ENCODE measurements at regions not wholly inside any gene's neighbourhood (a gene's known extent, or its start where the extent isn't known, plus 50 kb on each side); places are given as distances from the start of the nearest gene placed in this dataset.

- Histone ChIP-seq H3K4me2 (ENCODE audit: low read depth, low read length) (no peak overlapping the region), H3K14ac (replicated peaks; ENCODE audit: low read depth, low read length) (no peak overlapping the region), H2BK5ac (ENCODE audit: low read depth, low read length, poor library complexity, severe bottlenecking) (no peak overlapping the region), H4K91ac (ENCODE audit: insufficient read depth, low read depth, low read length) (no peak overlapping the region), H3K27me3 (ENCODE audit: control insufficient read depth, insufficient read depth, low read length) (no peaks in the 10 kb centered on the region), H3K18ac (ENCODE audit: low read depth, low read length) (no peak overlapping the region), H4K5ac (ENCODE audit: low read depth, low read length) (no peak overlapping the region), H3K9me1 (ENCODE audit: insufficient read depth, low read length) (no peaks in the 10 kb centered on the region), H4K8ac (ENCODE audit: low read depth in 2 of 2, low read length in 2 of 2) (no peak overlapping the region), H3K27ac (ENCODE audit: insufficient read depth, low read length) (no peak overlapping the region), H2BK120ac (ENCODE audit: low read depth, low read length) (no peak overlapping the region), H3K4ac (ENCODE audit: low read depth, low read length) (no peak overlapping the region), H2AK9ac (replicated peaks; ENCODE audit: low read depth, low read length, poor library complexity) (no peak overlapping the region), H3K9ac (ENCODE audit: low read depth, low read length) (no peak overlapping the region), H3K23ac (ENCODE audit: low read depth, low read length) (no peak overlapping the region), H3K9me3 (ENCODE audit: control insufficient read depth, insufficient read depth, low read length) (peaks cover 10% of the 10 kb centered on the region), H4K20me1 (ENCODE audit: insufficient read depth, low read length) (no peaks in the 10 kb centered on the region), H2AFZ (replicated peaks; ENCODE audit: low read length, poor library complexity) (no peak overlapping the region), H2BK20ac (ENCODE audit: low read depth, low read length) (no peak overlapping the region), H2AK5ac (ENCODE audit: low read depth, low read length) (no peak overlapping the region), H2BK15ac (ENCODE audit: low read depth, low read length) (no peak overlapping the region), H3K36me3 (ENCODE audit: control insufficient read depth, insufficient read depth, low read length) (no peaks in the 10 kb centered on the region), H3K4me3 (ENCODE audit: insufficient read depth, low read depth, low read length) (no peak overlapping the region), H3K56ac (ENCODE audit: extremely low read depth, insufficient read depth, low read length) (no peak overlapping the region), H3K79me1 (ENCODE audit: low read depth in 1 of 2, low read length in 2 of 2) (no peaks in the 10 kb centered on the region), H3K4me1 (ENCODE audit: control insufficient read depth, insufficient read depth, low read length) (no peaks in the 10 kb centered on the region)
- intact Hi-C loops (cut with micrococcal nuclease), result no loop called here
- WGBS, 2 experiments (ENCODE audit: extremely low coverage in 2 of 2, insufficient read length in 1 of 2), result no CpG with 5 or more reads among the region's 2 CpGs
- ChIA-PET POLR2A (ENCODE audit: unreplicated experiment) (no interaction called here), CTCF (interaction anchor here (1.0 kb wide), 1 partner anchor 40 kb away, joined by 3 read pairs; no protein-coding TSS in a partner anchor)
- DNase-seq, result no peak
- dilution Hi-C loops (cut with HindIII; ENCODE audit: low sequenced_read_pairs, unreplicated experiment), result no loop called here
- no peak for ATAC-seq (ENCODE audit: low read depth)
- no peak for TF ChIP-seq RCOR1 (IDR thresholded peaks at IDR 0.05; ENCODE audit: insufficient replicate concordance, low read length)
- no TSS peak for BruUV-seq (replicated peaks)
- in situ Hi-C loops (cut with MboI; ENCODE audit: low sequenced_read_pairs), result no loop called here
Observed at GRCh38 chr16:6195966-6196365, 1098.4 kb upstream of the EEF2KMT start.
